ENCODE measurements at regions not wholly inside any gene's neighbourhood (a gene's known extent, or its start where the extent isn't known, plus 50 kb on each side); places are given as distances from the start of the nearest gene placed in this dataset.

GRCh38 chr7:91719008-91719407, 161.5 kb downstream of the MTERF1 start:
- TF ChIP-seq CTCF (IDR thresholded peaks at IDR 0.05): no peak

GRCh38 chr7:91720260-91720937, 160.1 kb downstream of the MTERF1 start:
- no peak for TF ChIP-seq CTCF (IDR thresholded peaks at IDR 0.05)

- no peak for TF ChIP-seq CTCF (IDR thresholded peaks at IDR 0.05)
These were observed 157.7 kb downstream of the MTERF1 start for GRCh38 chr7:91722831-91723230.

GRCh38 chr7:91731976-91732375, 148.5 kb downstream of the MTERF1 start:
- no peak for TF ChIP-seq CTCF (IDR thresholded peaks at IDR 0.05)

GRCh38 chr7:91749418-91749817, 131.1 kb downstream of the MTERF1 start:
- TF ChIP-seq CTCF (IDR thresholded peaks at IDR 0.05): no peak

- no peak for TF ChIP-seq CTCF (IDR thresholded peaks at IDR 0.05)
These were observed 130.4 kb downstream of the MTERF1 start for GRCh38 chr7:91750091-91750490.

GRCh38 chr7:91752102-91752501, 128.4 kb downstream of the MTERF1 start:
- no peak for TF ChIP-seq CTCF (IDR thresholded peaks at IDR 0.05)
